ENCODE measurements at regions not wholly inside any gene's neighbourhood (a gene's known extent, or its start where the extent isn't known, plus 50 kb on each side); places are given as distances from the start of the nearest gene placed in this dataset.

GRCh38 chr15:94749811-94750617, 518.7 kb downstream of the MCTP2 start:
- DNase-seq (ENCODE audit: low read depth): no peak

GRCh38 chr15:94760348-94760747, 529.0 kb downstream of the MCTP2 start:
- DNase-seq (ENCODE audit: low read depth): no peak

DNA sequence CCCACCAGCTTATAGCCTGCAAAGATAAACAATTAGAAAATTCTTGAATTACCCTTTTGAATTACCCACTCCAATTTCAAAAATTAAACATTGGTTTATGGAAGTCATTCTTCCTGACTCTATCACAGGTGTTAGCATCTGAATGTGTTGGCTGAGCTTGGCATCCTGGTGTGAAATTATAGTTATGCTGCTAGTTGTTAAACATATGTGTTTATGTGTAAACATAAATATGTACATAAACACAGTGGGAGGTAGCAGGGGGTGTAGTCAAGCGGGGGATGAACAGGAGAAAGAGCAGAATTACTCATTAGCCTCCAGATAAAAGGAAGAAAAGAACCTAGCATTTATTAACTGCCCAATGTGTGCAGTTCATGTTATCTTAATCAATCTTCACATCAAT, 530.2 kb downstream of the MCTP2 start:
- DNase-seq (ENCODE audit: low read depth): no peak

DNA sequence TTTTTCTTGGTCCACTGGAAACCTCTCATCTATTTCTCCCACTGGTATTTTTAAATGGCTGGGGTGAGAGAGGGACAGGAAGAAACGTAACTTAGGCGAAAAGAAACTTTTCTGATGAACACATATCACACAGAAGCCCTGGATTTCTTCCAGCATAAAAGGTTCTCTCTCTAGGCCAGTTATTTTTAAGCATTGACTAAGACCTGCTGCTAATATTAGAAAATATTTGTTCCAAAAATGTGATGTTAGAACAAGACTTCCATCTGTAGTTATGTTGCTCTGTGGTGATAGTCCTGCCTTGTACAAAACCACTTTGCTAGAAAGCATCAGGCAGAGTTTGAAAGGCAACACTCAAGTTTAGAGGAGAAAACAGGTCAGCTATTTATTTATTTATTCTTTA, 537.7 kb downstream of the MCTP2 start:
- DNase-seq (ENCODE audit: low read depth): no peak

DNA sequence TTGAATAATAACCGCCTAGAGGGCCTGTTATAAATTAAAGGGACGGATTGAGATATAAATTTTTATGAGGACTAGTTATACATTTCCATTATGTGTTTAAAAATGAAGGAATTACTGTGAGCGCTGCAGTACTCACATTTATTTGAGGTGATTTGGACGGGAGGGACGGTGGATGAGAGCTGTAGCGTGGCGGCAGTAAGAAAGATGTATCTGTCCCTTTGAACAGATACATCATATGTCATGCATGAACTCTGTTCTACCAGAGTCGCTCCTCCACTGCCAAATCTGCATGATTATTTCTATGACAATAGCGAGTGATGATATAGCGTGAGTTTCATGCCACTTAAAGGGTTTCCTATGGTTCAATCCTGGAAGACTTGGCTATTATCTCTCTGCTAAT, 538.8 kb downstream of the MCTP2 start:
- no peak for DNase-seq (ENCODE audit: low read depth)

GRCh38 chr15:94777037-94777436, 545.7 kb downstream of the MCTP2 start:
- no peak for DNase-seq (ENCODE audit: low read depth)

DNA sequence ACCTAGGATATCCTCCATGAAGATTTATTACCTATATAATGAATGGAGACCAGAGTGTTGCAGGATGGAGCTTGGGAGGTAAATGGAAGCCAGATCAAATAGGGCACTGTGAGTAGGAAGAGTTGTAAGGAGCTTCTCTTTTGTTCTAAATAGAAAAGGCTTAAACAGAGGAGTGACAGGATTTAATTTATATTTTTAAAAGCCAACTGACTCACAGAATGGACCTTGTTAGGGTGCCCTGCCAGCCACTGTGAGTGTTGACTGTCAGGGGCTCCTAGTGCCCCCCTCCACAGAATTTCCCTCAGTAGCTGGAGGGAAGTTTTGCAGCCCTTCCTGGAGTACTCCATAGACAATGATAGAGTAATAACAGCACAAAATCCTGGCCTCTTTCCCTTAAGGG, 547.5 kb downstream of the MCTP2 start:
- no peak for DNase-seq (ENCODE audit: low read depth)

DNA sequence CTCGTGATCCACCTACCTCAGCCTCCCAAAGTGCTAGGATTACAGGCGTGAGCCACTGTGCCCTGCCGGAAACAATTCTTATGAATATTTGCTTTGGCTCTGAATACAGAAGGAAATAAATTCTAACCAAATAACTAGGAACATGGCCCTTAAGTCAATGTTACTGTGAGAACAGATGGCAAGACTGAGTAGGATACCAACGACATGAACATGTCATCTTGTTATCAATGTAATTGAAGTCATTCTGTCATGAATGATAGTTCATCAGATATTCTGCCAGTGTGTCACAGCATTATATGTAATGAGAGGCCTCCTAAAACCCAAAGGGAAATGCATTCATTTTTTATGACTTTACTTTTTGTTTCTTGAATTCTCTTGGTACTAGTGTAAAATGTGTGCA, 548.8 kb downstream of the MCTP2 start:
- no peak for DNase-seq (ENCODE audit: low read depth)

- no peak for DNase-seq (ENCODE audit: low read depth)
These were observed 553.7 kb downstream of the MCTP2 start for GRCh38 chr15:94785091-94785490.

DNA sequence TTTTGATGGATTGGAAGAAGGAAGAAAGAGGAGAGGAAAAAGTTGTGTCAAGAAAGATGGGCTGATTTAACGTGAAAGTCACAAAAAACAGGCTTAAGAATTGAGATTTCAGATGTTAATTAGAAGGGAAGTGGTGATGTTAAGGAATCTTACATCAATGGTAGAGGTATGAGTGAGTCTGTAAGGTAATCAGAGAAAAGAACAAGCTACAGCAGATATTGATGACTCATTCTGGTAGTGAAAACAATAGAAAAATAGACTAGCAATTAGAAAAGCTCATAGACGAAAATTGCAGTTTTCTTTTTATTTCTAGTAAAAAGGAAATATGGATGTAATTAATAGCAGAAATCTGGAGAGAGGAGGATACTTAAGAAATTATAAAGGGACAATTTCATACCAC, 559.6 kb downstream of the MCTP2 start:
- no peak for DNase-seq (ENCODE audit: low read depth)

- no peak for DNase-seq (ENCODE audit: low read depth)
These were observed 560.1 kb downstream of the MCTP2 start for GRCh38 chr15:94791510-94791909.

DNA sequence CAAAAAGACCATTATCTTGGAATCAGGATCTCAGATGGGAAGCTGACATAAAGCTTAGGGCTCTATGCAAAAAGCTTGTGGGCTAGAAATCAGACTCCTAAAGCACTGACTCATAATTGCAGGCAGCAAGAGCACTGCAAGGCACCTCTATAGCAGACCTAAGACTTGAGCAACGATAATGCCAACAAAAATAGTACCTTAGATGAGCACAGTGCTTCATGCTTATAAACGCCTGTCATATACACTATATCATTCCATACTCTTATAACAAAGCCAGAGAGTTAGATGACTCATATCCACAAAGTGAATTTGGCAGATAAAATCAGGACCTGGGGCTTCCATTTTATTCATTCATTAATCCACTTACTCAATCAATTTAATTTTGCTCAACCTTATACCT, 560.8 kb downstream of the MCTP2 start:
- DNase-seq (ENCODE audit: low read depth): no peak

GRCh38 chr15:94793207-94793606, 561.8 kb downstream of the MCTP2 start:
- no peak for DNase-seq (ENCODE audit: low read depth)

GRCh38 chr15:94793641-94794040, 562.3 kb downstream of the MCTP2 start:
- DNase-seq (ENCODE audit: low read depth): no peak

GRCh38 chr15:94804613-94805012, 573.3 kb downstream of the MCTP2 start:
- no peak for DNase-seq (ENCODE audit: low read depth)

- DNase-seq (ENCODE audit: low read depth): no peak
These were observed 583.9 kb downstream of the MCTP2 start for GRCh38 chr15:94815110-94815731.

DNA sequence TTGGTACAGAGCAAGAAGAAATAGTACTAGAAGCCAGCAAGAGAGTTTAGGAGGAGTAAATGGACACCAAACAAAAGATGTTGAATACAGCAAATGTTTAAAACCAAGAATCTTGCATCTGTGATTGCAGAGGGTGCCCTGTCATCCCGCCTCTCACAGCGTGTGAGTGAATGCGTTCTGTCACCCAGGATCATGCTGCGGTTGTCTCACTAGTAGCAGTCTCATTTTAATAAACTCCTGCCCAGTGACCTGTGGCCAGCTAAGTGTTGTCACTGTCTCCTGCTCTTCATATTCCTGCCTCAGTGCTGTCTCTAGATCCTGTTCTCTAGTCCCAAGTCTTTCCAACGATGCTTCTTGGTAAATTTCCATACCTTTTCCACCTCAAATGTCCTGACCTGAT, 584.6 kb downstream of the MCTP2 start:
- DNase-seq (ENCODE audit: low read depth): no peak

GRCh38 chr15:94829887-94830884, 598.8 kb downstream of the MCTP2 start:
- DNase-seq (ENCODE audit: low read depth): no peak

DNA sequence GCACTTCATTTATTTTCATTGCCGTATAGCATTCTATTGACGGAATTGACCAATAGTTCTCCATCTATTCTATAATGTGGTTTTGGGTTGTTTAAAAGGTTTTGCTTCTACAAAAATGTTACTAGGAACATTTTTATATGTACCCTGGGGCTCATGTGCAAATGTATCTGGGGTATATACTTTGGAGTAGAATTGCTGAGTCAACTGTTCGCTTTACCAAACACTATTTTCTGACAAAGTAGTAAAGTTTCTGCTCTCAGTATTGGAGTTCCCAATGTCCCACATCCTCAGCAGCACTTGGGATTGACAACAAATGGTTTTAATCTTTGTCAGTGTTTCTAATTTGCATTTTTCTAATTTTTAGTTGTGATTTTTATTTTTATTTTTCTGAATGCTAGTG, 602.6 kb downstream of the MCTP2 start:
- no peak for DNase-seq (ENCODE audit: low read depth)

- DNase-seq (ENCODE audit: low read depth): no peak
These were observed 603.1 kb downstream of the MCTP2 start for GRCh38 chr15:94834494-94834893.

DNA sequence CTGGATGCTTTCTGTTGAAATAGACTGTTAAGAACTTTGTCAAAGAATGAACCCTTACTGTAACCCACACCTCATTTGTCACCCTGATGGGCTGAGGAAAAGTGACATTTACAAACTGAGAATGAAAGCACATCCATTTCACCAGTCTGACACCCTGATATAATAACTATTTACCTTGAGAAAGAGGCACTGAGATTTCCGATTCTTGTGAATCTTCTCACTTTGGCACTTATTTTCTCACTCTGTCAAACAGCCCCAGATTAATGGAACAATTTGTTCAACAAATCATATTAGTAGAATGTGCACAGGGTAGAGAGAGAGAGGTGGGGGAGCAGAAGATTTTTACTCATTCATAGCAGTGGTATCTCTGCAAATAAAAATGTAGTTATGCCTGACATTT, 606.9 kb downstream of the MCTP2 start:
- DNase-seq (ENCODE audit: low read depth): no peak
